SK-N-SH treated with all-trans-retinoic acid at 6 μM for 48 hours (cell line): ENCODE measurements at regions not wholly inside any gene's neighbourhood (a gene's known extent, or its start where the extent isn't known, plus 50 kb on each side); places are given as distances from the start of the nearest gene placed in this dataset.

ENCODE experiments used
- ISL1 ChIP-seq: fragments of 250-450 bp; sonication (Bioruptor Pico); IDR thresholded peaks from 2 replicates; pipeline ENCODE4 v2.1.2; 2022; ENCODE audit warnings: mild to moderate bottlenecking, moderate library complexity
- OSR1 ChIP-seq: fragments of 250-450 bp; sonication (Bioruptor Pico); IDR thresholded peaks from 2 replicates; pipeline ENCODE4 v1.8.0; 2022; ENCODE audit warnings: moderate library complexity, mild to moderate bottlenecking, inconsistent platforms
- PATZ1 ChIP-seq: fragments of 250-450 bp; sonication (Bioruptor Pico); IDR thresholded peaks from 2 replicates; pipeline ENCODE4 v1.8.0; 2020; ENCODE audit warnings: mild to moderate bottlenecking, moderate library complexity, borderline replicate concordance
- POU6F1 ChIP-seq: fragments of 250-450 bp; sonication (Bioruptor Pico); IDR thresholded peaks from 2 replicates; pipeline ENCODE4 v1.8.0; 2021; ENCODE audit warnings: low read depth, mild to moderate bottlenecking, moderate library complexity, borderline replicate concordance
- PPARA ChIP-seq: fragments of 250-450 bp; sonication (Bioruptor Pico); IDR thresholded peaks from 2 replicates; pipeline ENCODE4 v1.5.0; 2020; ENCODE audit warnings: mild to moderate bottlenecking, borderline replicate concordance
- TCF4 ChIP-seq: fragments of 250-450 bp; sonication (Bioruptor Pico); IDR thresholded peaks from 2 replicates; pipeline ENCODE4 v1.8.0; 2021; ENCODE audit warnings: mild to moderate bottlenecking, moderate library complexity, borderline replicate concordance
- TSHZ2 ChIP-seq: fragments of 250-450 bp; sonication (Bioruptor Pico); IDR thresholded peaks from 2 replicates; pipeline ENCODE4 v1.5.0; 2020; ENCODE audit warnings: mild to moderate bottlenecking, moderate library complexity
- ZC3H10 ChIP-seq: fragments of 250-450 bp; sonication (Bioruptor Pico); IDR thresholded peaks from 2 replicates; pipeline ENCODE4 v1.5.1; 2021; ENCODE audit warnings: mild to moderate bottlenecking, moderate library complexity
- ZFP30 ChIP-seq: fragments of 450-650 bp; formaldehyde crosslinking; IDR thresholded peaks from 2 replicates; pipeline ENCODE4 v1.5.0; 2022; ENCODE audit warnings: mild to moderate bottlenecking, moderate library complexity
- TF ChIP-seq, protein P1 (sequence below): fragments of 250-450 bp; sonication (Bioruptor Pico); IDR thresholded peaks from 2 replicates; pipeline ENCODE4 v1.5.1; 2020; ENCODE audit warnings: low read depth, mild to moderate bottlenecking, moderate library complexity

- TF ChIP-seq ISL1 (no peak), PATZ1 (CRISPR knock-in tag) (no peak), OSR1 (CRISPR knock-in tag) (no peak), ZFP30 (no peak), TCF4 (CRISPR knock-in tag) (no peak), TSHZ2 (CRISPR knock-in tag) (no peak), PPARA (CRISPR knock-in tag) (no peak), POU6F1 (no peak), ZC3H10 (no peak)
- TF ChIP-seq, protein P1, sequence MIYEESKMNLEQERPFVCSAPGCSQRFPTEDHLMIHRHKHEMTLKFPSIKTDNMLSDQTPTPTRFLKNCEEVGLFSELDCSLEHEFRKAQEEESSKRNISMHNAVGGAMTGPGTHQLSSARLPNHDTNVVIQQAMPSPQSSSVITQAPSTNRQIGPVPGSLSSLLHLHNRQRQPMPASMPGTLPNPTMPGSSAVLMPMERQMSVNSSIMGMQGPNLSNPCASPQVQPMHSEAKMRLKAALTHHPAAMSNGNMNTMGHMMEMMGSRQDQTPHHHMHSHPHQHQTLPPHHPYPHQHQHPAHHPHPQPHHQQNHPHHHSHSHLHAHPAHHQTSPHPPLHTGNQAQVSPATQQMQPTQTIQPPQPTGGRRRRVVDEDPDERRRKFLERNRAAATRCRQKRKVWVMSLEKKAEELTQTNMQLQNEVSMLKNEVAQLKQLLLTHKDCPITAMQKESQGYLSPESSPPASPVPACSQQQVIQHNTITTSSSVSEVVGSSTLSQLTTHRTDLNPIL (CRISPR knock-in tag), result no peak
Observed at GRCh38 chr12:65647074-65647473, 177.2 kb upstream of the HMGA2 start.
